ENCODE measurements at regions not wholly inside any gene's neighbourhood (a gene's known extent, or its start where the extent isn't known, plus 50 kb on each side); places are given as distances from the start of the nearest gene placed in this dataset.

- TF ChIP-seq, protein P1, sequence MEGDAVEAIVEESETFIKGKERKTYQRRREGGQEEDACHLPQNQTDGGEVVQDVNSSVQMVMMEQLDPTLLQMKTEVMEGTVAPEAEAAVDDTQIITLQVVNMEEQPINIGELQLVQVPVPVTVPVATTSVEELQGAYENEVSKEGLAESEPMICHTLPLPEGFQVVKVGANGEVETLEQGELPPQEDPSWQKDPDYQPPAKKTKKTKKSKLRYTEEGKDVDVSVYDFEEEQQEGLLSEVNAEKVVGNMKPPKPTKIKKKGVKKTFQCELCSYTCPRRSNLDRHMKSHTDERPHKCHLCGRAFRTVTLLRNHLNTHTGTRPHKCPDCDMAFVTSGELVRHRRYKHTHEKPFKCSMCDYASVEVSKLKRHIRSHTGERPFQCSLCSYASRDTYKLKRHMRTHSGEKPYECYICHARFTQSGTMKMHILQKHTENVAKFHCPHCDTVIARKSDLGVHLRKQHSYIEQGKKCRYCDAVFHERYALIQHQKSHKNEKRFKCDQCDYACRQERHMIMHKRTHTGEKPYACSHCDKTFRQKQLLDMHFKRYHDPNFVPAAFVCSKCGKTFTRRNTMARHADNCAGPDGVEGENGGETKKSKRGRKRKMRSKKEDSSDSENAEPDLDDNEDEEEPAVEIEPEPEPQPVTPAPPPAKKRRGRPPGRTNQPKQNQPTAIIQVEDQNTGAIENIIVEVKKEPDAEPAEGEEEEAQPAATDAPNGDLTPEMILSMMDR (IDR thresholded peaks at IDR 0.05) = no peak
- no peak for TF ChIP-seq FOSL2 (IDR thresholded peaks at IDR 0.05; ENCODE audit: borderline replicate concordance, low read depth)
- TF ChIP-seq GABPA (IDR thresholded peaks at IDR 0.05; ENCODE audit: low read depth) = no peak
- TF ChIP-seq, protein P2, sequence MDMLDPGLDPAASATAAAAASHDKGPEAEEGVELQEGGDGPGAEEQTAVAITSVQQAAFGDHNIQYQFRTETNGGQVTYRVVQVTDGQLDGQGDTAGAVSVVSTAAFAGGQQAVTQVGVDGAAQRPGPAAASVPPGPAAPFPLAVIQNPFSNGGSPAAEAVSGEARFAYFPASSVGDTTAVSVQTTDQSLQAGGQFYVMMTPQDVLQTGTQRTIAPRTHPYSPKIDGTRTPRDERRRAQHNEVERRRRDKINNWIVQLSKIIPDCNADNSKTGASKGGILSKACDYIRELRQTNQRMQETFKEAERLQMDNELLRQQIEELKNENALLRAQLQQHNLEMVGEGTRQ (IDR thresholded peaks at IDR 0.05; ENCODE audit: borderline replicate concordance, low read depth, low read length) = no peak
- no peak for TF ChIP-seq RCOR1 (IDR thresholded peaks at IDR 0.05; ENCODE audit: low read length)
- no peak for TF ChIP-seq MXI1 (IDR thresholded peaks at IDR 0.05; ENCODE audit: low read depth, low read length)
- TF ChIP-seq SIN3A (IDR thresholded peaks at IDR 0.05; ENCODE audit: borderline replicate concordance, low read depth, low read length) = no peak
- no peak for TF ChIP-seq CHD2 (IDR thresholded peaks at IDR 0.05; ENCODE audit: low read length, partially characterized antibody)
- TF ChIP-seq, protein P3, sequence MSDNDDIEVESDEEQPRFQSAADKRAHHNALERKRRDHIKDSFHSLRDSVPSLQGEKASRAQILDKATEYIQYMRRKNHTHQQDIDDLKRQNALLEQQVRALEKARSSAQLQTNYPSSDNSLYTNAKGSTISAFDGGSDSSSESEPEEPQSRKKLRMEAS (IDR thresholded peaks at IDR 0.05; ENCODE audit: low read depth) = no peak
- TF ChIP-seq POLR2AphosphoS5 (IDR thresholded peaks at IDR 0.05; ENCODE audit: low read depth, low read length) = no peak
- TF ChIP-seq RAD21 (IDR thresholded peaks at IDR 0.05; ENCODE audit: low read length) = no peak
- no peak for TF ChIP-seq TCF12 (IDR thresholded peaks at IDR 0.05)
- TF ChIP-seq FOXM1 (IDR thresholded peaks at IDR 0.05; ENCODE audit: low read depth) = no peak
Measured at GRCh38 chr14:49193332-49194065, 392.7 kb downstream of the RPS29 start.

All from SK-N-SH (cell line).